Right lobe of liver (tissue), 4 donors: ENCODE measurements at regions not wholly inside any gene's neighbourhood (a gene's known extent, or its start where the extent isn't known, plus 50 kb on each side); places are given as distances from the start of the nearest gene placed in this dataset.

Source experiments
- CTCF ChIP-seq, 4 donors: fragments of 200-600 bp in 3 of 4; fragments of 450-650 bp in 1 of 4; IDR thresholded peaks; one replicate each; pipeline versions ENCODE4 v1.5.1 to v1.8.0; 2016 to 2022; ENCODE audit warnings: antibody characterized with exemption in 4 of 4, mild to moderate bottlenecking in 2 of 4
- POLR2A ChIP-seq: fragments of 450-650 bp; IDR thresholded peaks from one replicate; pipeline ENCODE4 v1.6.1; 2017; ENCODE audit warnings: antibody characterized with exemption, mild to moderate bottlenecking
- donor health status: DM: no; HTN: no; CAD: no.
- donor health status: DM: no; HTN: no; CAD: no.
- donor health status: DM: no; HTN: yes; CAD: no.

GRCh38 chr16:86985648-86986015 is 331.6 kb downstream of the C16orf95 start:
- TF ChIP-seq CTCF (IDR thresholded peaks at IDR 0.05) (no peak), POLR2A (no peak)
